Gastroesophageal sphincter (tissue), 4 donors: ENCODE measurements at regions not wholly inside any gene's neighbourhood (a gene's known extent, or its start where the extent isn't known, plus 50 kb on each side); places are given as distances from the start of the nearest gene placed in this dataset.

Experiments
- ATAC-seq: fragments of 150-250 bp; one replicate; pipeline ENCODE4 v1.9.1; 2016; ENCODE audit warnings: mild to moderate bottlenecking, moderate library complexity
- H3K27ac ChIP-seq, 4 donors: fragments of 200-600 bp; sonication (generic) in 3 of 4; 1 replicate in 3 of 4; 2 replicates in 1 of 4; pipeline ENCODE4 v1.5.1; 2016 to 2019
- H3K27me3 ChIP-seq: fragments of 200-600 bp; sonication (generic); one replicate; pipeline ENCODE4 v1.5.1; 2019
- H3K36me3 ChIP-seq, 2 donors: fragments of 200-600 bp; sonication (generic); one replicate each; pipeline ENCODE4 v1.5.1; 2019; ENCODE audit warnings: control low read depth in 1 of 2
- H3K4me1 ChIP-seq, 3 donors: fragments of 200-600 bp; sonication (generic); 1 replicate in 2 of 3; 2 replicates in 1 of 3; pipeline ENCODE4 v1.5.1; 2016 to 2019; ENCODE audit warnings: control low read depth in 2 of 3
- H3K4me3 ChIP-seq, 2 donors: fragments of 200-600 bp; sonication (generic); one replicate each; pipeline ENCODE4 v1.5.1; 2019; ENCODE audit warnings: mild to moderate bottlenecking in 1 of 2, moderate library complexity in 1 of 2
- H3K9me3 ChIP-seq, 3 donors: fragments of 200-600 bp; sonication (generic); one replicate each; pipeline ENCODE4 v1.5.1; 2017 to 2019; ENCODE audit warnings: control low read depth in 2 of 3
- CTCF ChIP-seq, 4 experiments: fragments of 200-600 bp in 2 of 4; fragments of 450-650 bp in 2 of 4; sonication (generic) in 1 of 4; IDR thresholded peaks; one replicate each; pipeline ENCODE4 v1.5.1; 2017 to 2019; ENCODE audit warnings: antibody characterized with exemption in 4 of 4, mild to moderate bottlenecking in 2 of 4, moderate library complexity in 2 of 4
- EP300 ChIP-seq: sonication (generic); formaldehyde crosslinking; IDR thresholded peaks from one replicate; pipeline ENCODE4 v1.6.1; 2017; ENCODE audit warnings: antibody characterized with exemption, mild to moderate bottlenecking
- POLR2A ChIP-seq, 2 donors: fragments of 450-650 bp; IDR thresholded peaks; one replicate each; pipeline ENCODE4 v1.6.1; 2017; ENCODE audit warnings: antibody characterized with exemption in 2 of 2, mild to moderate bottlenecking in 2 of 2, moderate library complexity in 1 of 2
- POLR2AphosphoS5 ChIP-seq: sonication (generic); formaldehyde crosslinking; IDR thresholded peaks from one replicate; pipeline ENCODE4 v1.6.1; 2017; ENCODE audit warnings: antibody characterized with exemption
- WGBS, 2 donors: methylation state at CpG; one replicate each; pipeline ENCODE4 v1.1.5; 2018; ENCODE audit warnings: low coverage in 1 of 2; 5-methylcytosine and 5-hydroxymethylcytosine counted together

DNA sequence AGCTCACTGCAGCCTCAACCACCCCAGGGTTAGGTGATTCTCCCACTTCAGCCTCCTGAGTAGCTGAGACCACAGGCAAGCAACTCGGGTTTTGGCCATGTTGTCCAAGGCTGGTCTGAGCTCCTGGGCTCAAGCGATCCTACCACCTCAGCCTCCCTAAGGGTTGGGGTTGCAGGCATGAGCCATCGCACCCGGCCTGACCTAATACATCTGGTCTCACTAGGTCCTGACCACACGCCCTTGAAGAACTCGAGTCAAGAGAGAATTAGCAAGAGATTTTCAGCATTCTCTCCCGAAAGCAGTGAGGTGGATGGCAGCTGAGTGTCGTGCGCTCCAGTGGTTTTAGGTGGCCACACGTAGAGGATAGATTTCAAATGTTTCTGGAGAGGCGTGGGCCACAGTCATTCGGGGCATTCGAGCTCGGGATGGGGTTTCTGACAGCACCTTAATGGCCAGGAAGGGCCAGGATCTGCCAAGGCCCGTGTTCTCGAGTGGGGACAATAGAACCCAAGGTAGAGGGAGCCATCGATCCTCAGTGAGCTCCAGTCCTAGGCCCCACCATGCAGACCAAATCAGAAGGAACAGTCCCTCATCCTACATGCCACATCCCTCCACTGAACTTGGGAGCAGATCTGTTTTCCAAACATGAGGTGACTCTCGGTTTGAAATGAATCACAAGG lies 193.1 kb downstream of the ALG10 start:
- no peak for TF ChIP-seq POLR2AphosphoS5
- TF ChIP-seq CTCF (IDR thresholded peaks at IDR 0.05) = no peak
- TF ChIP-seq POLR2A (IDR thresholded peaks at IDR 0.05) = no peak
- TF ChIP-seq EP300 = no peak
- peaks cover 0 to 6% (median 0%) of the 10 kb centered on the region in 3 donors for H3K4me1 ChIP-seq
- no peak for ATAC-seq
- 59 to 100% methylated on average over 1 to 6 of the region's 18 CpGs for whole genome bisulfite sequencing, 2 donors
- H3K27me3 ChIP-seq = peaks cover 25% of the 10 kb centered on the region
- H3K4me3 ChIP-seq = no peak overlapping the region
- no peaks in the 10 kb centered on the region for H3K36me3 ChIP-seq
- H3K27ac ChIP-seq = no peak overlapping the region
- no peaks in the 10 kb centered on the region for H3K9me3 ChIP-seq

- H3K36me3 ChIP-seq = no peaks in the 10 kb centered on the region
- TF ChIP-seq CTCF (IDR thresholded peaks at IDR 0.05) = no peak
- TF ChIP-seq POLR2A (IDR thresholded peaks at IDR 0.05) = no peak
- TF ChIP-seq POLR2AphosphoS5 = no peak
- TF ChIP-seq EP300 = no peak
- peaks cover 0 to 6% (median 0%) of the 10 kb centered on the region in 3 donors for H3K4me1 ChIP-seq
- peaks cover 28% of the 10 kb centered on the region for H3K27me3 ChIP-seq
- no peak for ATAC-seq
- 70 to 90% methylated on average over 2 to 7 of the region's 12 CpGs for WGBS, 2 donors
- no peaks in the 10 kb centered on the region for H3K9me3 ChIP-seq
- no peak overlapping the region for H3K27ac ChIP-seq
- H3K4me3 ChIP-seq = no peak overlapping the region
Observed at GRCh38 chr12:34215893-34216285, 193.6 kb downstream of the ALG10 start.

- peaks cover 22% of the 10 kb centered on the region for H3K27me3 ChIP-seq
- no peak overlapping the region for H3K4me3 ChIP-seq
- WGBS, 2 donors = 66 to 89% methylated on average over 4 to 9 of the region's 14 CpGs
- H3K36me3 ChIP-seq = no peaks in the 10 kb centered on the region
- no peak for ATAC-seq
- TF ChIP-seq POLR2AphosphoS5 = no peak
- no peak for TF ChIP-seq EP300
- no peak for TF ChIP-seq POLR2A (IDR thresholded peaks at IDR 0.05)
- no peak for TF ChIP-seq CTCF (IDR thresholded peaks at IDR 0.05)
- no peak overlapping the region for H3K27ac ChIP-seq
- H3K4me1 ChIP-seq = peaks cover 0 to 6% (median 0%) of the 10 kb centered on the region in 3 donors
- no peaks in the 10 kb centered on the region for H3K9me3 ChIP-seq
Observed at GRCh38 chr12:34217660-34218059, 195.4 kb downstream of the ALG10 start.

- Histone ChIP-seq H3K4me3 (peak overlapping the region in 1 of 2 donors; percentile 44), H3K9me3 (no peaks in the 10 kb centered on the region), H3K4me1 (peaks cover 0 to 6% (median 0%) of the 10 kb centered on the region in 3 donors), H3K36me3 (no peaks in the 10 kb centered on the region), H3K27me3 (peaks cover 22% of the 10 kb centered on the region), H3K27ac (no peak overlapping the region)
- peak; percentile 61 for ATAC-seq
- TF ChIP-seq CTCF (IDR thresholded peaks at IDR 0.05) = peak in 3 of 4 experiments; percentile 73 to 88 (median 86)
- no peak for TF ChIP-seq EP300
- no peak for TF ChIP-seq POLR2AphosphoS5
- no peak for TF ChIP-seq POLR2A (IDR thresholded peaks at IDR 0.05)
- WGBS, 2 donors = 23 to 32% methylated on average over 7 to 18 of the region's 39 CpGs
Observed at GRCh38 chr12:34218193-34219045, 196.1 kb downstream of the ALG10 start.
